ENCODE measurements at regions not wholly inside any gene's neighbourhood (a gene's known extent, or its start where the extent isn't known, plus 50 kb on each side); places are given as distances from the start of the nearest gene placed in this dataset.

DNA sequence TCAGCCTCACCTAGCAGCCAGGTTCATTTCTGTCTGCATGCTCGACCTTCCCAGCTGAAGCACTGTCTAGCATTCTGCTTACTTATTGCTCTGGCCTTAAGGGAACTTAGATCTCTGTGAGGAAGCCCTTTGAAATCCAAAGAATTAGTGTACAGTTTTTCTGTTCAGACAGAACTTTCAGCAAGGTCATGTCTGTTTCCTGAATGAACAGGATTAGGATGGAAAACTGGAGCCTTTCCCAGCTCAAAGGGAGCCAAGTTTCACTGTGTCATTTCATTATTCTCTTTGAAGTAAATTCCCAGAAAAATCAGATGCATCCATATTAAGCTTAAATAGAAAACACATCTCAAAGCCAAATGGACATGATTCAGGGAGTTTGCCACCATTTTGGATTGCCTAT lies 457.3 kb upstream of the KCNMB2 start:
- Histone ChIP-seq H3K36me3 (ENCODE audit: control insufficient read depth in 4 of 4, insufficient read depth in 3 of 4, low read depth in 1 of 4, low read length in 3 of 4) (no peaks in the 10 kb centered on the region), H3K9ac (ENCODE audit: low read depth in 1 of 2, low read length in 2 of 2) (no peak overlapping the region), H3K9me3 (ENCODE audit: control insufficient read depth in 4 of 4, low read length in 3 of 4) (no peaks in the 10 kb centered on the region), H3K4me3 (ENCODE audit: low read depth in 1 of 3, low read length in 3 of 3) (no peak overlapping the region), H3K27me3 (ENCODE audit: control insufficient read depth in 4 of 4, insufficient read depth in 4 of 4, low read length in 3 of 4) (no peaks in the 10 kb centered on the region), H3K27ac (ENCODE audit: low read depth in 1 of 2, low read length in 2 of 2) (peak overlapping the region in 1 of 2 donors; percentile 31), H3K4me1 (ENCODE audit: control insufficient read depth in 4 of 4, insufficient read depth in 4 of 4, low read length in 3 of 4) (peaks cover 0 to 2% (median 0%) of the 10 kb centered on the region in 4 donors)
- WGBS, result 53% methylated on average over 1 of the region's 1 CpG
- TF ChIP-seq NR2F2 (IDR thresholded peaks at IDR 0.05) (peak; percentile 97), EGR1 (IDR thresholded peaks at IDR 0.05; ENCODE audit: low read depth in 2 of 2) (no peak), SP1 (IDR thresholded peaks at IDR 0.05) (peak; percentile 25), RAD21 (IDR thresholded peaks at IDR 0.05) (peak; percentile 39 to 40), HNF4G (IDR thresholded peaks at IDR 0.05) (no peak), RXRA (IDR thresholded peaks at IDR 0.05) (peak; percentile 31 to 42)
- TF ChIP-seq, protein P1, sequence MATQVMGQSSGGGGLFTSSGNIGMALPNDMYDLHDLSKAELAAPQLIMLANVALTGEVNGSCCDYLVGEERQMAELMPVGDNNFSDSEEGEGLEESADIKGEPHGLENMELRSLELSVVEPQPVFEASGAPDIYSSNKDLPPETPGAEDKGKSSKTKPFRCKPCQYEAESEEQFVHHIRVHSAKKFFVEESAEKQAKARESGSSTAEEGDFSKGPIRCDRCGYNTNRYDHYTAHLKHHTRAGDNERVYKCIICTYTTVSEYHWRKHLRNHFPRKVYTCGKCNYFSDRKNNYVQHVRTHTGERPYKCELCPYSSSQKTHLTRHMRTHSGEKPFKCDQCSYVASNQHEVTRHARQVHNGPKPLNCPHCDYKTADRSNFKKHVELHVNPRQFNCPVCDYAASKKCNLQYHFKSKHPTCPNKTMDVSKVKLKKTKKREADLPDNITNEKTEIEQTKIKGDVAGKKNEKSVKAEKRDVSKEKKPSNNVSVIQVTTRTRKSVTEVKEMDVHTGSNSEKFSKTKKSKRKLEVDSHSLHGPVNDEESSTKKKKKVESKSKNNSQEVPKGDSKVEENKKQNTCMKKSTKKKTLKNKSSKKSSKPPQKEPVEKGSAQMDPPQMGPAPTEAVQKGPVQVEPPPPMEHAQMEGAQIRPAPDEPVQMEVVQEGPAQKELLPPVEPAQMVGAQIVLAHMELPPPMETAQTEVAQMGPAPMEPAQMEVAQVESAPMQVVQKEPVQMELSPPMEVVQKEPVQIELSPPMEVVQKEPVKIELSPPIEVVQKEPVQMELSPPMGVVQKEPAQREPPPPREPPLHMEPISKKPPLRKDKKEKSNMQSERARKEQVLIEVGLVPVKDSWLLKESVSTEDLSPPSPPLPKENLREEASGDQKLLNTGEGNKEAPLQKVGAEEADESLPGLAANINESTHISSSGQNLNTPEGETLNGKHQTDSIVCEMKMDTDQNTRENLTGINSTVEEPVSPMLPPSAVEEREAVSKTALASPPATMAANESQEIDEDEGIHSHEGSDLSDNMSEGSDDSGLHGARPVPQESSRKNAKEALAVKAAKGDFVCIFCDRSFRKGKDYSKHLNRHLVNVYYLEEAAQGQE (IDR thresholded peaks at IDR 0.05), result no peak
- TF ChIP-seq, protein P2, sequence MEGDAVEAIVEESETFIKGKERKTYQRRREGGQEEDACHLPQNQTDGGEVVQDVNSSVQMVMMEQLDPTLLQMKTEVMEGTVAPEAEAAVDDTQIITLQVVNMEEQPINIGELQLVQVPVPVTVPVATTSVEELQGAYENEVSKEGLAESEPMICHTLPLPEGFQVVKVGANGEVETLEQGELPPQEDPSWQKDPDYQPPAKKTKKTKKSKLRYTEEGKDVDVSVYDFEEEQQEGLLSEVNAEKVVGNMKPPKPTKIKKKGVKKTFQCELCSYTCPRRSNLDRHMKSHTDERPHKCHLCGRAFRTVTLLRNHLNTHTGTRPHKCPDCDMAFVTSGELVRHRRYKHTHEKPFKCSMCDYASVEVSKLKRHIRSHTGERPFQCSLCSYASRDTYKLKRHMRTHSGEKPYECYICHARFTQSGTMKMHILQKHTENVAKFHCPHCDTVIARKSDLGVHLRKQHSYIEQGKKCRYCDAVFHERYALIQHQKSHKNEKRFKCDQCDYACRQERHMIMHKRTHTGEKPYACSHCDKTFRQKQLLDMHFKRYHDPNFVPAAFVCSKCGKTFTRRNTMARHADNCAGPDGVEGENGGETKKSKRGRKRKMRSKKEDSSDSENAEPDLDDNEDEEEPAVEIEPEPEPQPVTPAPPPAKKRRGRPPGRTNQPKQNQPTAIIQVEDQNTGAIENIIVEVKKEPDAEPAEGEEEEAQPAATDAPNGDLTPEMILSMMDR (IDR thresholded peaks at IDR 0.05; ENCODE audit: low read depth, low read length, missing input control), result no peak
- no peak for DNase-seq (ENCODE audit: low spot score)

DNA sequence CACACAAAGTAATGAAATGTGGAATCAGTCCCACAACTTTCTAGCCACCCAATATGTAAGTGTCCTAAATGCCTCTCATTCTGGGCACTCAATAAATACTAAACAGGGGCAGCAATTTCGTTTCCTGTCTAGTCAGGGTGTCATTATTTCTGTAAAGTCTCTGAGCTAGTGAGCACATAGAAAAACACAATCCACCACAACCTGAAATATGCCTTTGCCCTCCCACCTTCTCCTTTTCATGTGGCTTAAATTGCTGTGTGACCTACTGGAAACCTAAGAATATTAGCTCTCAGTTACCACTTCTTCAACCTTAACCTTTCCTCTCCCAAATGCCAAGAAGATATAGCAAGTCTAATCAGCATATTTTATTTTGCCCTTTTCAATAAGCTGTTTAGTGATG lies 456.3 kb upstream of the KCNMB2 start:
- no peaks in the 10 kb centered on the region for H3K36me3 ChIP-seq (ENCODE audit: control insufficient read depth in 4 of 4, insufficient read depth in 3 of 4, low read depth in 1 of 4, low read length in 3 of 4)
- no peak overlapping the region for H3K9ac ChIP-seq (ENCODE audit: low read depth in 1 of 2, low read length in 2 of 2)
- H3K4me3 ChIP-seq (ENCODE audit: low read depth in 1 of 3, low read length in 3 of 3), result no peak overlapping the region
- peaks cover 0 to 11% (median 9%) of the 10 kb centered on the region in 4 donors for H3K4me1 ChIP-seq (ENCODE audit: control insufficient read depth in 4 of 4, insufficient read depth in 4 of 4, low read length in 3 of 4)
- no peaks in the 10 kb centered on the region for H3K9me3 ChIP-seq (ENCODE audit: control insufficient read depth in 4 of 4, low read length in 3 of 4)
- 69% methylated on average over 1 of the region's 1 CpG for WGBS
- TF ChIP-seq, protein P3, sequence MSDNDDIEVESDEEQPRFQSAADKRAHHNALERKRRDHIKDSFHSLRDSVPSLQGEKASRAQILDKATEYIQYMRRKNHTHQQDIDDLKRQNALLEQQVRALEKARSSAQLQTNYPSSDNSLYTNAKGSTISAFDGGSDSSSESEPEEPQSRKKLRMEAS (IDR thresholded peaks at IDR 0.05), result no peak
- TF ChIP-seq RXRA (IDR thresholded peaks at IDR 0.05) (no peak), EGR1 (IDR thresholded peaks at IDR 0.05; ENCODE audit: low read depth in 2 of 2) (no peak), FOXA1 (IDR thresholded peaks at IDR 0.05) (no peak), JUND (IDR thresholded peaks at IDR 0.05) (no peak), YY1 (IDR thresholded peaks at IDR 0.05) (no peak), HNF4A (conservative IDR thresholded peaks at IDR 0.05) (no peak), FOXA2 (IDR thresholded peaks at IDR 0.05) (no peak), SP1 (IDR thresholded peaks at IDR 0.05) (no peak)
- TF ChIP-seq, protein P4, sequence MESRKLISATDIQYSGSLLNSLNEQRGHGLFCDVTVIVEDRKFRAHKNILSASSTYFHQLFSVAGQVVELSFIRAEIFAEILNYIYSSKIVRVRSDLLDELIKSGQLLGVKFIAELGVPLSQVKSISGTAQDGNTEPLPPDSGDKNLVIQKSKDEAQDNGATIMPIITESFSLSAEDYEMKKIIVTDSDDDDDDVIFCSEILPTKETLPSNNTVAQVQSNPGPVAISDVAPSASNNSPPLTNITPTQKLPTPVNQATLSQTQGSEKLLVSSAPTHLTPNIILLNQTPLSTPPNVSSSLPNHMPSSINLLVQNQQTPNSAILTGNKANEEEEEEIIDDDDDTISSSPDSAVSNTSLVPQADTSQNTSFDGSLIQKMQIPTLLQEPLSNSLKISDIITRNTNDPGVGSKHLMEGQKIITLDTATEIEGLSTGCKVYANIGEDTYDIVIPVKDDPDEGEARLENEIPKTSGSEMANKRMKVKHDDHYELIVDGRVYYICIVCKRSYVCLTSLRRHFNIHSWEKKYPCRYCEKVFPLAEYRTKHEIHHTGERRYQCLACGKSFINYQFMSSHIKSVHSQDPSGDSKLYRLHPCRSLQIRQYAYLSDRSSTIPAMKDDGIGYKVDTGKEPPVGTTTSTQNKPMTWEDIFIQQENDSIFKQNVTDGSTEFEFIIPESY (IDR thresholded peaks at IDR 0.05), result no peak
- no peak for DNase-seq (ENCODE audit: low spot score)
- H3K27me3 ChIP-seq (ENCODE audit: control insufficient read depth in 4 of 4, insufficient read depth in 4 of 4, low read length in 3 of 4), result no peaks in the 10 kb centered on the region
- no peak overlapping the region for H3K27ac ChIP-seq (ENCODE audit: low read depth in 1 of 2, low read length in 2 of 2)
